MM.1S (cell line): ENCODE measurements at regions not wholly inside any gene's neighbourhood (a gene's known extent, or its start where the extent isn't known, plus 50 kb on each side); places are given as distances from the start of the nearest gene placed in this dataset.

Source experiments
- CTCF ChIP-seq: fragments of 300-600 bp; sonication (generic); IDR thresholded peaks from 2 replicates; pipeline ENCODE4 v1.5.1; 2016; ENCODE audit warnings: antibody characterized with exemption, low read length, mixed read lengths
- EZH2phosphoT487 ChIP-seq: fragments of 300-600 bp; sonication (generic); IDR thresholded peaks from 2 replicates; pipeline ENCODE4 v1.6.1; 2018; ENCODE audit warnings: antibody characterized with exemption, low read length

GRCh38 chr18:78092901-78093300 lies 843.3 kb downstream of the GALR1 start:
- TF ChIP-seq CTCF = no peak
- no peak for TF ChIP-seq EZH2phosphoT487
